B cell (primary cell): ENCODE measurements at regions not wholly inside any gene's neighbourhood (a gene's known extent, or its start where the extent isn't known, plus 50 kb on each side); places are given as distances from the start of the nearest gene placed in this dataset.

Source experiments
- ATAC-seq: fragments of 200-7000 bp; cut with Tn5 transposase; one replicate; pipeline ENCODE4 v1.10.0; 2021; ENCODE audit warnings: low read depth, mild to moderate bottlenecking, moderate number of reproducible peaks, moderate library complexity
- CTCF ChIA-PET: fragments of 350-600 bp; sonication (Branson Sonifier 250); formaldehyde crosslinking; loops from one replicate; lab custom pipeline; 2021; ENCODE audit warnings: antibody characterized with exemption, inconsistent platforms; lab: Charles Lee
- POLR2A ChIA-PET: fragments of 350-600 bp; sonication (Branson Sonifier 250); formaldehyde crosslinking; loops from one replicate; lab custom pipeline; 2021; ENCODE audit warnings: antibody characterized with exemption; lab: Charles Lee
- DNase-seq: peaks from one replicate; pipeline ENCODE4 v3.0.0; 2013
- H2AFZ ChIP-seq: 2 replicates; pipeline ENCODE4 v1.6.1; 2012; ENCODE audit warnings: mild to moderate bottlenecking, low read depth, low read length; ENCODE audit not compliant: insufficient read depth, poor library complexity, severe bottlenecking
- H3K27ac ChIP-seq, 2 donors: 1 replicate in 1 of 2; 2 replicates in 1 of 2; pipeline ENCODE4 v1.5.1; 2012 to 2013; ENCODE audit warnings: low read length in 2 of 2, mild to moderate bottlenecking in 2 of 2, moderate library complexity in 1 of 2
- H3K27me3 ChIP-seq, 4 experiments: fragments of 200-600 bp in 1 of 4; sonication (generic) in 1 of 4; replicated peaks in 1 of 4; 1 replicate in 2 of 4; 2 replicates in 2 of 4; pipeline versions ENCODE4 v1.6.1 to v1.7.0; 2013 to 2016; ENCODE audit warnings: low read length in 3 of 4, mild to moderate bottlenecking in 2 of 4, mixed read lengths in 1 of 4, moderate library complexity in 1 of 4; ENCODE audit not compliant: insufficient read depth in 4 of 4, control insufficient read depth in 3 of 4; ENCODE audit errors: control extremely low read depth in 1 of 4
- H3K36me3 ChIP-seq, 2 experiments: replicated peaks in 1 of 2; 1 replicate in 1 of 2; 2 replicates in 1 of 2; pipeline versions ENCODE4 v1.6.1 to v1.7.1; 2013; ENCODE audit warnings: low read length in 1 of 2; ENCODE audit not compliant: insufficient read depth in 2 of 2, control insufficient read depth in 1 of 2; ENCODE audit errors: control extremely low read depth in 1 of 2, extremely low read depth in 1 of 2
- H3K4me1 ChIP-seq, 2 donors: fragments of 200-600 bp in 1 of 2; sonication (generic) in 1 of 2; 1 replicate in 1 of 2; 2 replicates in 1 of 2; pipeline versions ENCODE4 v1.5.1 to v1.6.1; 2013 to 2017; ENCODE audit warnings: low read length in 2 of 2; ENCODE audit not compliant: control insufficient read depth in 2 of 2, insufficient read depth in 2 of 2
- H3K4me2 ChIP-seq: replicated peaks from 2 replicates; pipeline ENCODE3; 2012; ENCODE audit warnings: mild to moderate bottlenecking, low read depth, low read length; ENCODE audit not compliant: poor library complexity, severe bottlenecking
- H3K4me3 ChIP-seq, 5 experiments: fragments of 200-600 bp in 1 of 5; sonication (generic) in 1 of 5; 1 replicate in 3 of 5; 2 replicates in 2 of 5; pipeline versions ENCODE4 v1.5.1 to v1.7.0; 2011 to 2016; ENCODE audit warnings: low read length in 4 of 5, mild to moderate bottlenecking in 4 of 5, low read depth in 2 of 5, control low read depth in 1 of 5, moderate library complexity in 1 of 5; ENCODE audit not compliant: insufficient read depth in 1 of 5; ENCODE audit errors: control extremely low read depth in 1 of 5, extremely low read depth in 1 of 5
- H3K79me2 ChIP-seq: fragments of 200-600 bp; sonication (generic); one replicate; pipeline ENCODE4 v1.6.0; 2016; ENCODE audit warnings: low read length; ENCODE audit not compliant: control insufficient read depth, insufficient read depth
- H3K9ac ChIP-seq: fragments of 200-600 bp; sonication (generic); 2 replicates; pipeline ENCODE4 v1.6.1; 2017; ENCODE audit warnings: mild to moderate bottlenecking, low read length, moderate library complexity
- H3K9me3 ChIP-seq, 3 donors: one replicate each; pipeline versions ENCODE4 v1.6.1 to v1.7.1; 2013; ENCODE audit warnings: low read length in 2 of 3; ENCODE audit not compliant: control insufficient read depth in 2 of 3, insufficient read depth in 1 of 3; ENCODE audit errors: control extremely low read depth in 1 of 3
- H4K20me1 ChIP-seq: 2 replicates; pipeline ENCODE4 v1.6.0; 2012; ENCODE audit warnings: mild to moderate bottlenecking, low read length; ENCODE audit not compliant: insufficient read depth, control insufficient read depth, poor library complexity, severe bottlenecking
- H3K27ac Mint-ChIP-seq: one replicate; pipeline ENCODE4 v1.8.0; 2021; ENCODE audit warnings: mixed read lengths
- H3K27me3 Mint-ChIP-seq: one replicate; pipeline ENCODE4 v1.8.0; 2021; ENCODE audit warnings: mixed read lengths
- H3K4me1 Mint-ChIP-seq: one replicate; pipeline ENCODE4 v1.8.0; 2021; ENCODE audit warnings: mixed read lengths
- H3K4me3 Mint-ChIP-seq: one replicate; pipeline ENCODE4 v1.8.0; 2021; ENCODE audit warnings: mixed read lengths
- H3K9me3 Mint-ChIP-seq: one replicate; pipeline ENCODE4 v1.8.0; 2022; ENCODE audit warnings: mixed read lengths; ENCODE audit not compliant: insufficient read depth
- EZH2 ChIP-seq: IDR thresholded peaks from 2 replicates; pipeline ENCODE4 v1.6.1; 2012; ENCODE audit warnings: borderline replicate concordance, low read depth, mild to moderate bottlenecking, moderate library complexity, low read length; ENCODE audit not compliant: insufficient read depth, poor library complexity, severe bottlenecking
- WGBS: methylation state at CpG from one replicate; pipeline ENCODE4 v1.1.5; 2013; ENCODE audit warnings: missing lambda C conversion rate; ENCODE audit not compliant: insufficient coverage; 5-methylcytosine and 5-hydroxymethylcytosine counted together
- intact Hi-C: fragments of 100-400 bp; cut with micrococcal nuclease; formaldehyde crosslinking; loops from one replicate; pipeline ENCODE4 v1.10.0; 2022
- TF ChIP-seq, protein P1 (sequence below): fragments of 200-600 bp; IDR thresholded peaks from one replicate; pipeline ENCODE4 v1.8.0; 2022; ENCODE audit warnings: antibody characterized with exemption, mild to moderate bottlenecking

- TF ChIP-seq EZH2 = no peak
- TF ChIP-seq, protein P1, sequence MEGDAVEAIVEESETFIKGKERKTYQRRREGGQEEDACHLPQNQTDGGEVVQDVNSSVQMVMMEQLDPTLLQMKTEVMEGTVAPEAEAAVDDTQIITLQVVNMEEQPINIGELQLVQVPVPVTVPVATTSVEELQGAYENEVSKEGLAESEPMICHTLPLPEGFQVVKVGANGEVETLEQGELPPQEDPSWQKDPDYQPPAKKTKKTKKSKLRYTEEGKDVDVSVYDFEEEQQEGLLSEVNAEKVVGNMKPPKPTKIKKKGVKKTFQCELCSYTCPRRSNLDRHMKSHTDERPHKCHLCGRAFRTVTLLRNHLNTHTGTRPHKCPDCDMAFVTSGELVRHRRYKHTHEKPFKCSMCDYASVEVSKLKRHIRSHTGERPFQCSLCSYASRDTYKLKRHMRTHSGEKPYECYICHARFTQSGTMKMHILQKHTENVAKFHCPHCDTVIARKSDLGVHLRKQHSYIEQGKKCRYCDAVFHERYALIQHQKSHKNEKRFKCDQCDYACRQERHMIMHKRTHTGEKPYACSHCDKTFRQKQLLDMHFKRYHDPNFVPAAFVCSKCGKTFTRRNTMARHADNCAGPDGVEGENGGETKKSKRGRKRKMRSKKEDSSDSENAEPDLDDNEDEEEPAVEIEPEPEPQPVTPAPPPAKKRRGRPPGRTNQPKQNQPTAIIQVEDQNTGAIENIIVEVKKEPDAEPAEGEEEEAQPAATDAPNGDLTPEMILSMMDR = no peak
- Histone ChIP-seq H2AFZ (no peak overlapping the region), H3K4me3 (no peak overlapping the region), H3K9me3 (no peaks in the 10 kb centered on the region), H4K20me1 (no peaks in the 10 kb centered on the region), H3K36me3 (no peaks in the 10 kb centered on the region), H3K4me2 (no peak overlapping the region), H3K79me2 (no peaks in the 10 kb centered on the region), H3K27me3 (no peaks in the 10 kb centered on the region), H3K4me1 (no peaks in the 10 kb centered on the region), H3K9ac (no peak overlapping the region), H3K27ac (no peak overlapping the region)
- Mint-ChIP-seq H3K27ac (no peak overlapping the region), H3K27me3 (peaks cover 12% of the 10 kb centered on the region), H3K4me1 (no peaks in the 10 kb centered on the region), H3K4me3 (no peak overlapping the region), H3K9me3 (no peaks in the 10 kb centered on the region)
- DNase-seq (no peak), ATAC-seq (no peak)
- 85% methylated on average over 4 of the region's 5 CpGs for WGBS
- ChIA-PET POLR2A (no interaction called here), CTCF (no interaction called here)
- intact Hi-C loops = no loop called here
These were observed 55.7 kb downstream of the MAFB start for GRCh38 chr20:40633123-40633850.

DNA sequence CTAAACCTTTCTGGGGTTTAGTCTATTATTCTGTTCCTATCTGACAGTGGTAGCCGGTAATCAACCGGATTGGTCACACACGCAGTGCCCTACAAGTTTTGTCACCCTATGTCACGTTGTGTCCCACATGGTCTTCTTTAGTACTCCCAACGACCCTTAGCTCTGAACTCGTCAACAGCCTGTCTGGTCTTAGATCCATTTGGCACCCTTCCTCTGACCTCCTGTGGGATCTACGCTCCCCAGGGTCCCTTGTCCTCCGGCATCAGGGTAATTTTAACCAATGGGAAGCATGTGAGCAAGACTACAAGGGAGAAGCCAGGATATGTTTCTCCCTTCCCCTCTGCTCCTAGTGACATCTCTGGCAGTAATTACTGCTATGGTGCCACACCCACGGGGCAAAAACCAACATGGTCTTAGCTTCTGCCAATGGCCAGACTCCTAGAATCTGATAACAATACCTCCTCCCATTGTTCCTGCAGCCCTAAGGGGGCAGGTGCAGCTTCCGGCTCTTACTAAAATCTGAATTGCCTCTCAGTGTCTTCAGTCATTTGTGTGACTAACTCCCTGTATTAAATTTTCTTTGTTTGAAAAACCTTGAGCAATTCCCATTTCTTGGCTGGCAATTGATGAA is 56.6 kb downstream of the MAFB start:
- H3K27me3 Mint-ChIP-seq = peaks cover 12% of the 10 kb centered on the region

More for the DNA sequence above, 56.6 kb downstream of the MAFB start:
- no peak overlapping the region for H3K4me3 Mint-ChIP-seq
- TF ChIP-seq, protein P1 = no peak
- TF ChIP-seq EZH2 = no peak
- Histone ChIP-seq H3K27ac (no peak overlapping the region), H3K36me3 (no peaks in the 10 kb centered on the region), H2AFZ (no peak overlapping the region), H3K27me3 (no peaks in the 10 kb centered on the region), H3K4me1 (no peaks in the 10 kb centered on the region), H4K20me1 (no peaks in the 10 kb centered on the region), H3K4me2 (no peak overlapping the region), H3K4me3 (no peak overlapping the region), H3K79me2 (no peaks in the 10 kb centered on the region), H3K9me3 (no peaks in the 10 kb centered on the region), H3K9ac (no peak overlapping the region)
- DNase-seq = no peak
- intact Hi-C loops = no loop called here
- no peaks in the 10 kb centered on the region for H3K4me1 Mint-ChIP-seq
- WGBS = 78% methylated on average over 7 of the region's 10 CpGs
- no peak for ATAC-seq
- ChIA-PET POLR2A (no interaction called here), CTCF (no interaction called here)
- H3K27ac Mint-ChIP-seq = no peak overlapping the region
- no peaks in the 10 kb centered on the region for H3K9me3 Mint-ChIP-seq
